ENCODE measurements at regions not wholly inside any gene's neighbourhood (a gene's known extent, or its start where the extent isn't known, plus 50 kb on each side); places are given as distances from the start of the nearest gene placed in this dataset.

DNA sequence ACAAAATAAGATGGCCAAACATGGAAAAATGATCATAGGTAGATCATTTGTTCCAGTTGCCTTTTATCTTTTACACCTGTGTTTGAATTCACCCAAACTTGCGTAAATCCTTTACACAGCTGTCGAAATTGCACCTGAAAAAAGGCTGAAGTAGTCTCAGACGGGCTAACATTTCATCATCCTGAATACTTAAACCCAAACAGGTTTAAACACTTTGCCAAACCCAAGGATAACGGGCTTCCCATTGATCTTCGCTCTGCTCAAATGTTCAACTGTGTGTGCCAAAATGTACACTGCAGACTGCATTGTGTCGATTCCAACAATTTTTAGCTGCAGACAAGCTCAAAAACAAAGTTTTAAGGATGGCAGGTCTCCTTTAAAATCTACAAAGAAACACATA, 288.7 kb upstream of the DDHD1 start:
- Histone ChIP-seq H3K27ac (ENCODE audit: extremely low read depth, low read depth, low read length) (no peak overlapping the region), H2AFZ (ENCODE audit: low read depth, low read length) (no peak overlapping the region), H3K27me3 (ENCODE audit: control insufficient read depth in 2 of 2, insufficient read depth in 2 of 2, low read length in 2 of 2) (no peaks in the 10 kb centered on the region), H4K20me1 (replicated peaks; ENCODE audit: control insufficient read depth, insufficient read depth, low read length) (no peaks in the 10 kb centered on the region), H3K9me1 (ENCODE audit: control insufficient read depth, insufficient read depth, low read length) (no peaks in the 10 kb centered on the region), H3K4me1 (replicated peaks in 1 of 2; ENCODE audit: control insufficient read depth in 2 of 2, insufficient read depth in 2 of 2, low read length in 2 of 2) (no peaks in the 10 kb centered on the region), H3K4me3 (no peak overlapping the region), H3K9me3 (replicated peaks; ENCODE audit: control insufficient read depth, insufficient read depth, low read depth, low read length) (no peaks in the 10 kb centered on the region), H3K79me2 (ENCODE audit: control insufficient read depth, insufficient read depth, low read length) (no peaks in the 10 kb centered on the region), H3K4me2 (ENCODE audit: insufficient read depth, low read length) (no peak overlapping the region), H3K9ac (ENCODE audit: insufficient read depth in 1 of 2, low read depth in 2 of 2, low read length in 2 of 2) (no peak overlapping the region), H3K36me3 (ENCODE audit: control insufficient read depth, insufficient read depth, low read length) (no peaks in the 10 kb centered on the region)
- POLR2A ChIA-PET = no interaction called here
- ATAC-seq (no peak), DNase-seq (ENCODE audit: extremely low read depth in 1 of 4, low spot score in 3 of 4) (no peak), FAIRE-seq (no peak)
- BruUV-seq (replicated peaks) = no TSS peak
- intact Hi-C loops (cut with micrococcal nuclease) (no loop called here), in situ Hi-C loops (cut with MboI) (no loop called here)
- CTCF ChIA-PET (ENCODE audit: low intra/inter-chr PET ratio) = no interaction called here
- no peak for TF ChIP-seq ZNF644 (tag; IDR thresholded peaks at IDR 0.05; ENCODE audit: low read depth)
- WGBS (ENCODE audit: insufficient coverage, low coverage, missing lambda C conversion rate) = 0% methylated on average over 6 of the region's 6 CpGs

DNA sequence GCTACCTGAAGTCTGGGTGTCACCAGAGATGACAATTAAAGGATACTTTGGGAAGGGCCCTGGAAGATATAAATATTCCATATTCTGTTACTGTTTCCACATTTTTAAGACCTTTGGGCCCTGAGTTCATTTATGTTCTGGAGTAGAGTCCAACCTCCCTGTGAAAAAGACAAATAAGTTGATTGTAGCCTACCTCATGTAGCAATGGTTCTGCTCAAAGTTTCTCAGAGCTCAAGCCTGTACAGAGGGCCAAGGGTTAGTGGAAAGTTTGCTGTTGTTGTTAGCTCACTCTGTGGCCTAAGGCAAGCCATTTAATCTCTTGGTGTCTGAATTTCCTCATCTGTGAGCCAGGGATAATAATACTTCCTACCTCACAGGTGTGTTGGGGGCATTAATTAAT, 284.7 kb upstream of the DDHD1 start:
- H3K4me2 ChIP-seq (ENCODE audit: insufficient read depth, low read length) = no peak overlapping the region
- DNase-seq (ENCODE audit: extremely low read depth in 1 of 4, low spot score in 3 of 4) = no peak
- no peak for ATAC-seq
- intact Hi-C loops (cut with micrococcal nuclease) (no loop called here), in situ Hi-C loops (cut with MboI) (no loop called here)
- H3K27ac ChIP-seq (ENCODE audit: extremely low read depth, low read depth, low read length) = no peak overlapping the region
- no peaks in the 10 kb centered on the region for H4K20me1 ChIP-seq (replicated peaks; ENCODE audit: control insufficient read depth, insufficient read depth, low read length)
- BruUV-seq (replicated peaks) = no TSS peak
- no peak for FAIRE-seq
- no peaks in the 10 kb centered on the region for H3K36me3 ChIP-seq (ENCODE audit: control insufficient read depth, insufficient read depth, low read length)
- H3K9me1 ChIP-seq (ENCODE audit: control insufficient read depth, insufficient read depth, low read length) = no peaks in the 10 kb centered on the region
- H3K79me2 ChIP-seq (ENCODE audit: control insufficient read depth, insufficient read depth, low read length) = no peaks in the 10 kb centered on the region
- H3K4me1 ChIP-seq (replicated peaks in 1 of 2; ENCODE audit: control insufficient read depth in 2 of 2, insufficient read depth in 2 of 2, low read length in 2 of 2) = no peaks in the 10 kb centered on the region
- CTCF ChIA-PET (ENCODE audit: low intra/inter-chr PET ratio) = no interaction called here
- no peak for TF ChIP-seq ADNP (tag; IDR thresholded peaks at IDR 0.05)
- TF ChIP-seq, protein P1, sequence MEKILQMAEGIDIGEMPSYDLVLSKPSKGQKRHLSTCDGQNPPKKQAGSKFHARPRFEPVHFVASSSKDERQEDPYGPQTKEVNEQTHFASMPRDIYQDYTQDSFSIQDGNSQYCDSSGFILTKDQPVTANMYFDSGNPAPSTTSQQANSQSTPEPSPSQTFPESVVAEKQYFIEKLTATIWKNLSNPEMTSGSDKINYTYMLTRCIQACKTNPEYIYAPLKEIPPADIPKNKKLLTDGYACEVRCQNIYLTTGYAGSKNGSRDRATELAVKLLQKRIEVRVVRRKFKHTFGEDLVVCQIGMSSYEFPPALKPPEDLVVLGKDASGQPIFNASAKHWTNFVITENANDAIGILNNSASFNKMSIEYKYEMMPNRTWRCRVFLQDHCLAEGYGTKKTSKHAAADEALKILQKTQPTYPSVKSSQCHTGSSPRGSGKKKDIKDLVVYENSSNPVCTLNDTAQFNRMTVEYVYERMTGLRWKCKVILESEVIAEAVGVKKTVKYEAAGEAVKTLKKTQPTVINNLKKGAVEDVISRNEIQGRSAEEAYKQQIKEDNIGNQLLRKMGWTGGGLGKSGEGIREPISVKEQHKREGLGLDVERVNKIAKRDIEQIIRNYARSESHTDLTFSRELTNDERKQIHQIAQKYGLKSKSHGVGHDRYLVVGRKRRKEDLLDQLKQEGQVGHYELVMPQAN (IDR thresholded peaks at IDR 0.05; ENCODE audit: borderline replicate concordance) = no peak
- no peak for TF ChIP-seq MYBL2 (IDR thresholded peaks at IDR 0.05; ENCODE audit: low read depth)
- TF ChIP-seq MYBL2 (CRISPR knock-in tag; IDR thresholded peaks at IDR 0.05; ENCODE audit: borderline replicate concordance) = no peak
- TF ChIP-seq SMAD4 (CRISPR knock-in tag; conservative IDR thresholded peaks at IDR 0.05) = no peak
- no peak for TF ChIP-seq ERF (CRISPR knock-in tag; IDR thresholded peaks at IDR 0.05)
- TF ChIP-seq, protein P2, sequence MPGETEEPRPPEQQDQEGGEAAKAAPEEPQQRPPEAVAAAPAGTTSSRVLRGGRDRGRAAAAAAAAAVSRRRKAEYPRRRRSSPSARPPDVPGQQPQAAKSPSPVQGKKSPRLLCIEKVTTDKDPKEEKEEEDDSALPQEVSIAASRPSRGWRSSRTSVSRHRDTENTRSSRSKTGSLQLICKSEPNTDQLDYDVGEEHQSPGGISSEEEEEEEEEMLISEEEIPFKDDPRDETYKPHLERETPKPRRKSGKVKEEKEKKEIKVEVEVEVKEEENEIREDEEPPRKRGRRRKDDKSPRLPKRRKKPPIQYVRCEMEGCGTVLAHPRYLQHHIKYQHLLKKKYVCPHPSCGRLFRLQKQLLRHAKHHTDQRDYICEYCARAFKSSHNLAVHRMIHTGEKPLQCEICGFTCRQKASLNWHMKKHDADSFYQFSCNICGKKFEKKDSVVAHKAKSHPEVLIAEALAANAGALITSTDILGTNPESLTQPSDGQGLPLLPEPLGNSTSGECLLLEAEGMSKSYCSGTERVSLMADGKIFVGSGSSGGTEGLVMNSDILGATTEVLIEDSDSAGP (CRISPR knock-in tag; IDR thresholded peaks at IDR 0.05) = no peak
- no peak for TF ChIP-seq CBX5 (IDR thresholded peaks at IDR 0.05; ENCODE audit: borderline replicate concordance, low read depth)
- TF ChIP-seq, protein P3, sequence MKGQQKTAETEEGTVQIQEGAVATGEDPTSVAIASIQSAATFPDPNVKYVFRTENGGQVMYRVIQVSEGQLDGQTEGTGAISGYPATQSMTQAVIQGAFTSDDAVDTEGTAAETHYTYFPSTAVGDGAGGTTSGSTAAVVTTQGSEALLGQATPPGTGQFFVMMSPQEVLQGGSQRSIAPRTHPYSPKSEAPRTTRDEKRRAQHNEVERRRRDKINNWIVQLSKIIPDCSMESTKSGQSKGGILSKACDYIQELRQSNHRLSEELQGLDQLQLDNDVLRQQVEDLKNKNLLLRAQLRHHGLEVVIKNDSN (CRISPR knock-in tag; IDR thresholded peaks at IDR 0.05) = no peak
- TF ChIP-seq, protein P4, sequence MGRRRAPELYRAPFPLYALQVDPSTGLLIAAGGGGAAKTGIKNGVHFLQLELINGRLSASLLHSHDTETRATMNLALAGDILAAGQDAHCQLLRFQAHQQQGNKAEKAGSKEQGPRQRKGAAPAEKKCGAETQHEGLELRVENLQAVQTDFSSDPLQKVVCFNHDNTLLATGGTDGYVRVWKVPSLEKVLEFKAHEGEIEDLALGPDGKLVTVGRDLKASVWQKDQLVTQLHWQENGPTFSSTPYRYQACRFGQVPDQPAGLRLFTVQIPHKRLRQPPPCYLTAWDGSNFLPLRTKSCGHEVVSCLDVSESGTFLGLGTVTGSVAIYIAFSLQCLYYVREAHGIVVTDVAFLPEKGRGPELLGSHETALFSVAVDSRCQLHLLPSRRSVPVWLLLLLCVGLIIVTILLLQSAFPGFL (CRISPR knock-in tag; IDR thresholded peaks at IDR 0.05) = no peak
- H3K9me3 ChIP-seq (replicated peaks; ENCODE audit: control insufficient read depth, insufficient read depth, low read depth, low read length) = no peaks in the 10 kb centered on the region
- POLR2A ChIA-PET = no interaction called here
- H2AFZ ChIP-seq (ENCODE audit: low read depth, low read length) = no peak overlapping the region
- no peak overlapping the region for H3K4me3 ChIP-seq
- no peaks in the 10 kb centered on the region for H3K27me3 ChIP-seq (ENCODE audit: control insufficient read depth in 2 of 2, insufficient read depth in 2 of 2, low read length in 2 of 2)
- no peak overlapping the region for H3K9ac ChIP-seq (ENCODE audit: insufficient read depth in 1 of 2, low read depth in 2 of 2, low read length in 2 of 2)
